GM12878 (cell line): ENCODE measurements at regions not wholly inside any gene's neighbourhood (a gene's known extent, or its start where the extent isn't known, plus 50 kb on each side); places are given as distances from the start of the nearest gene placed in this dataset.

ENCODE experiments used
- ATAC-seq: fragments of 200-7000 bp; cut with Tn5 transposase; 3 replicates; pipeline ENCODE4 v1.9.1; 2020; ENCODE audit warnings: mild to moderate bottlenecking, moderate library complexity
- BruUV-seq: library from RNA; stranded (reverse); fragments of 400-500 nt; replicated peaks from 2 replicates; lab custom pipeline; 2021; lab: Mats Ljungman, UMichigan
- CTCF ChIA-PET: fragments of 300-600 bp; sonication (Branson Sonifier 250); formaldehyde crosslinking; extraction: SDS; loops from one replicate; lab custom pipeline; 2021; ENCODE audit warnings: inconsistent platforms; lab: Yijun Ruan, JAX
- POLR2A ChIA-PET: fragments of 350-600 bp; formaldehyde crosslinking; extraction: SDS; loops from one replicate; lab custom pipeline; 2021; ENCODE audit warnings: inconsistent platforms; lab: Charles Lee
- RAD21 ChIA-PET: fragments of 300-600 bp; sonication (Branson Sonifier 250); formaldehyde crosslinking; loops from one replicate; lab custom pipeline; 2023; ENCODE audit warnings: antibody characterized with exemption; ENCODE audit not compliant: unreplicated experiment; lab: Charles Lee
- SMC1A ChIA-PET: fragments of 300-600 bp; sonication (Branson Sonifier 250); formaldehyde crosslinking; loops from one replicate; lab custom pipeline; 2023; ENCODE audit not compliant: unreplicated experiment, uncharacterized antibody; lab: Charles Lee
- DNase-seq: peaks from one replicate; pipeline ENCODE4 v3.0.0-alpha.2; 2011; ENCODE audit warnings: low read depth, low spot score
- FAIRE-seq: peaks from 3 replicates; lab custom pipeline; 2011; peaks lifted over from hg19 to GRCh38; lab: Jason Lieb, UNC
- H2AFZ ChIP-seq: 2 replicates; pipeline ENCODE4 v1.6.0; 2011; ENCODE audit warnings: low read depth, low read length, control low read depth; ENCODE audit not compliant: control insufficient read depth
- H3K27ac ChIP-seq: 2 replicates; pipeline ENCODE4 v1.5.1; 2011; ENCODE audit warnings: control low read depth; ENCODE audit not compliant: control insufficient read depth, insufficient read depth
- H3K27me3 ChIP-seq, 2 experiments: replicated peaks in 1 of 2; 2 replicates each; pipeline versions ENCODE4 v1.6.0 to v1.6.1; 2011; ENCODE audit warnings: low read length in 1 of 2; ENCODE audit not compliant: control insufficient read depth in 2 of 2, insufficient read depth in 2 of 2
- H3K36me3 ChIP-seq, 2 experiments: 2 replicates each; pipeline ENCODE4 v1.5.1; 2011; ENCODE audit warnings: low read length in 1 of 2; ENCODE audit not compliant: control insufficient read depth in 2 of 2, insufficient read depth in 2 of 2
- H3K4me1 ChIP-seq: 2 replicates; pipeline ENCODE4 v1.6.1; 2011; ENCODE audit warnings: mild to moderate bottlenecking, low read length, moderate library complexity, mixed read lengths; ENCODE audit not compliant: control insufficient read depth, insufficient read depth
- H3K4me2 ChIP-seq: 2 replicates; pipeline ENCODE4 v1.6.0; 2011; ENCODE audit warnings: control low read depth; ENCODE audit not compliant: control insufficient read depth, insufficient read depth
- H3K4me3 ChIP-seq: fragments of 200-600 bp; sonication (generic); 2 replicates; pipeline ENCODE4 v1.5.1; 2016
- H3K79me2 ChIP-seq: 2 replicates; pipeline ENCODE4 v1.6.0; 2011; ENCODE audit warnings: low read length; ENCODE audit not compliant: control insufficient read depth, insufficient read depth
- H3K9ac ChIP-seq: 2 replicates; pipeline ENCODE4 v1.8.0; 2011; ENCODE audit warnings: low read length, control low read depth, mixed read lengths; ENCODE audit not compliant: control insufficient read depth, insufficient read depth
- H3K9me3 ChIP-seq: replicated peaks from 3 replicates; pipeline ENCODE4 v1.5.1; 2011; ENCODE audit warnings: mild to moderate bottlenecking, low read length; ENCODE audit not compliant: control insufficient read depth, insufficient read depth
- H4K20me1 ChIP-seq: 2 replicates; pipeline ENCODE4 v1.6.0; 2011; ENCODE audit not compliant: control insufficient read depth, insufficient read depth
- CBFB ChIP-seq: IDR thresholded peaks from 2 replicates; pipeline ENCODE4 v1.6.1; 2016; ENCODE audit warnings: antibody characterized with exemption, low read depth
- ELK1 ChIP-seq: IDR thresholded peaks from 2 replicates; pipeline ENCODE4 v1.6.1; 2012; ENCODE audit warnings: low read depth, low read length, improper control_type of control experiment
- MAX ChIP-seq: IDR thresholded peaks from 2 replicates; pipeline ENCODE4 v1.6.1; 2012; ENCODE audit warnings: low read depth, low read length, improper control_type of control experiment
- MLLT1 ChIP-seq: fragments of 450-650 bp; IDR thresholded peaks from 2 replicates; pipeline ENCODE4 v1.6.1; 2016; ENCODE audit warnings: mild to moderate bottlenecking
- PKNOX1 ChIP-seq: fragments of 450-650 bp; IDR thresholded peaks from 2 replicates; pipeline ENCODE4 v1.6.1; 2016; ENCODE audit warnings: mild to moderate bottlenecking
- SKIL ChIP-seq: fragments of 450-650 bp; IDR thresholded peaks from 2 replicates; pipeline ENCODE4 v1.6.1; 2017; ENCODE audit warnings: mild to moderate bottlenecking, low read depth, inconsistent platforms; ENCODE audit not compliant: poor library complexity, severe bottlenecking
- WGBS: methylation state at CpG from one replicate; pipeline ENCODE4 v1.1.6; 2016; ENCODE audit warnings: low lambda C conversion rate; ENCODE audit not compliant: insufficient replicate concordance, insufficient coverage; ENCODE audit errors: missing lambda C conversion rate; 5-methylcytosine and 5-hydroxymethylcytosine counted together
- in situ Hi-C: fragments of 300-500 bp; cut with MboI; formaldehyde crosslinking; loops from 9 replicates; pipeline ENCODE4 v1.14.3; 2018; ENCODE audit warnings: mixed read lengths
- intact Hi-C: fragments of 100-400 bp; cut with micrococcal nuclease; formaldehyde crosslinking; loops from one replicate; pipeline ENCODE4 v1.14.2; 2022; ENCODE audit not compliant: unreplicated experiment

- peak; percentile 87 for TF ChIP-seq SKIL
- TF ChIP-seq ELK1: no peak
- TF ChIP-seq MAX: peak; percentile 60; the same call in 1 of the 2 replicates
- TF ChIP-seq CBFB: 0 out of 2 replicates have a peak, but pooled peaks have one; percentile 14
These were observed 73.8 kb upstream of the SFMBT2 start (continued) for GRCh38 chr10:7484456-7485243.

GRCh38 chr10:7483848-7484247 lies 73.0 kb upstream of the SFMBT2 start:
- Histone ChIP-seq H3K36me3 (no peaks in the 10 kb centered on the region), H3K79me2 (no peaks in the 10 kb centered on the region), H4K20me1 (no peaks in the 10 kb centered on the region), H2AFZ (no peak overlapping the region; the same call in 1 of the 2 replicates), H3K27me3 (no peaks in the 10 kb centered on the region), H3K27ac (peak overlapping the region; percentile 75), H3K4me2 (peak overlapping the region; percentile 60), H3K9me3 (no peaks in the 10 kb centered on the region; the same call in 2 of the 3 replicates), H3K4me1 (peaks cover 51% of the 10 kb centered on the region), H3K9ac (peak overlapping the region; percentile 62), H3K4me3 (peak overlapping the region; percentile 31; the same call in 1 of the 2 replicates)
- ChIA-PET SMC1A (interaction anchor here (0.7 to 2.6 kb wide), 11 partner anchors 8 to 1724 kb away, joined by 3 to 21 read pairs (median 8); no protein-coding TSS in a partner anchor), CTCF (interaction anchor here (0.6 to 1.4 kb wide), 6 partner anchors 10 to 62 kb away, joined by 3 to 9 read pairs (median 4); no protein-coding TSS in a partner anchor), POLR2A (interaction anchor here (0.8 to 1.6 kb wide), 6 partner anchors 8 to 37 kb away, joined by 5 to 12 read pairs (median 6); no protein-coding TSS in a partner anchor), RAD21 (interaction anchor here (1.0 to 3.7 kb wide), 11 partner anchors 8 to 75 kb away, joined by 3 to 23 read pairs (median 8); no protein-coding TSS in a partner anchor)
- FAIRE-seq (no peak), DNase-seq (no peak), ATAC-seq (no peak)
- intact Hi-C loops (no loop called here), in situ Hi-C loops (no loop called here)
- BruUV-seq: no TSS peak
- 72% methylated on average over 9 of the region's 9 CpGs for WGBS
- no peak for TF ChIP-seq PKNOX1
- peak; percentile 29; the same call in 1 of the 2 replicates for TF ChIP-seq MLLT1
